ENCODE measurements at regions not wholly inside any gene's neighbourhood (a gene's known extent, or its start where the extent isn't known, plus 50 kb on each side); places are given as distances from the start of the nearest gene placed in this dataset.
A peak's percentile ranks its signal among the peaks of the same experiment; 100 is the strongest.

DNA sequence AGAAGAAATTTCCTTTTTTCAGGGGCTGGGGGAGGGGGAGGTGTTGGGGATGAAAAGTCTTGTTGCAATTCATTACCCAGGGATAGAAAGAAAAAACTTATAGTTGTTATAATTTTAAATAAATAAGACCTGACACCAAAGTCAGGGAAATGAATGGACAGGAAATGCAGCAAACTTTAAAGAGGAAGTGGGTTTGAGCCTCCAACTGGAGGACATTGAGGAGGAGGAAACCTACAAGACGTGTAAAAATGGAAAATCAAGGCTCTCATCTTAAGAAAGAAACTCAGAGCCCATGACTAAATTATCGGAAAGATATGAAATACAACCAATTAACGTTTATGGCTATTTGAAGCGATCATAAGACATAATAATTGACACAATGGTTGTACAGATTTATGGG is 54.4 kb downstream of the NIBAN1 start:
- DNase-seq: no peak

DNA sequence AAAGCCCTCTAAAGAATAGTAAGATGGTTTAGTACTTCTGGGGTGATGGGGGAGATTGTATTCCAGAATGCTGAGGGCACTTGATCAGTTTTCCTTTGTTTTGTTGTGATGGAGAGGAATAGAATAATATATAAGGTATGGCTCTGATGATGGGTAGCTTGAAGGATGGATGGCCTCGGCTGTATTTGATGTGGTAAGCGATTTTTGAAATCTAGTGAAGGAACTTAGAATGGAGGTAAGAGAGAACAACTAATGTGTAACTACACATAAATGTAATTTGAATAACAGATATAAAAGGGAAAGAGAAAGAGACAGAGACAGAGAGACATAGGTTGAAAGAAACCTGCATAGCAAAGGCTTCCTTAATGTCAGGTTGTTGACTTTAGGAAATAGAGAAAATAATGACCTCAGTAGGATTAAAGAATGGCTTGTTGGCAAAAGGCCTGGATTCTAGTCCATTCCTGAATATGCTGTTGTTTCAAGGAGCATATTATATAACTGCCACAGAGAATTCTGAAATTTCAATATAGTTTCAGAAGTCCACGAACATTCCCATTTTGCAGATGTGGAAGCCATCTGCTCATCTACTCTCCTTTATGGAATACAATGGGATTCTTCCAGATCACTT is 58.7 kb downstream of the NIBAN1 start:
- DNase-seq: no peak

DNA sequence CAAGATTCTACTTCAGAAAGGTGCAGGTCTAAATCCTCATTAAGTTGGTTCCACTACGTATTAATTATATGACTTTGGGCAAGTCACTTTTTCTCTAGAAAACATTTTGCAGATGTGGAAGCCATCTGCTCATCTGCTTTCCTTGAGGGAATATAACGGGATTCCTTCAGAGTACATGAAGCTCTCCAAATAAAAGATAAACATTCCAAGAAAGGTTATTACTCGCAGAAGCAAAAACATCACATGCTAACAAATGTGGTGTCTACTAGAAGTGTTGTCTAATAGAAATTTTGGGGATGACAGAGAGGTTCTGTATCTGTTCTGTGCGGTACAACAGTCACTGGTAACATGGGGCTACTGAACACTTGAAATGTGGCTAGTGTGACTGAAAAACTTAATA is 60.2 kb downstream of the NIBAN1 start:
- no peak for DNase-seq

DNA sequence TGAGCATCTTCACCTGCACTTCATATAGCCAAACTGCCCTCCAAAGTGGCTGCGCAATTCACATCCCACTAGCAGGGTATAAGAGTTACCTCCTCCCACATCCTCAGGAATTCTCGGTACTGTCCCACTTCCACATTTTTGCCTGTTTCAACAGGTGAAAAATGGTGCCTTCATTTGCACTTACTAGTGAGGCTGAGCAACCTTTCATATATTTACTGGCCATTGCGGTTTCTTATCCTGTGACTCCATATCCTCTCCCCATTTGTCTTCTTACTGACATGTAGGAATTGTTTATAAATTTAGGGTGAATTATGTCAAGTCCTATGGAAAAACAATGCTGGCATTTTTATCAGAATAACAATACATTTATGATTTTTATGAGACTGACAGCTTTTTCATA is 61.9 kb downstream of the NIBAN1 start:
- DNase-seq: no peak

DNA sequence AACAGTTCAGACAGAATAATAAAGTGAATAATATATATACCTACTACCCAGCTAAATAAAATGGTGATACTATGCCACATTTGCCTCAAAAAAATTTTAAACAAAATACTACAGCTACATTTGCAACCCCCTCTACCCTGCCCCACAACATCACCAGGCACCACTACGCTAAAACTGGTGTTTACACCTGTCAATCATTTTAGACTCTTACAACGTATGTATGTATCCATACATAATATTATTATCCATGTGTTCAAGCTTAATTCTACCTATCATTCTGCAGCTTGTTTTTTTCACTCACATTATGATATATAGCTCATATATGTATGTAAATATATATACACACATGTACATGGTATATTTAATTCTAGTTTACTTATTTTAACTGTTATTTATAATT is 62.5 kb downstream of the NIBAN1 start:
- DNase-seq: no peak

DNA sequence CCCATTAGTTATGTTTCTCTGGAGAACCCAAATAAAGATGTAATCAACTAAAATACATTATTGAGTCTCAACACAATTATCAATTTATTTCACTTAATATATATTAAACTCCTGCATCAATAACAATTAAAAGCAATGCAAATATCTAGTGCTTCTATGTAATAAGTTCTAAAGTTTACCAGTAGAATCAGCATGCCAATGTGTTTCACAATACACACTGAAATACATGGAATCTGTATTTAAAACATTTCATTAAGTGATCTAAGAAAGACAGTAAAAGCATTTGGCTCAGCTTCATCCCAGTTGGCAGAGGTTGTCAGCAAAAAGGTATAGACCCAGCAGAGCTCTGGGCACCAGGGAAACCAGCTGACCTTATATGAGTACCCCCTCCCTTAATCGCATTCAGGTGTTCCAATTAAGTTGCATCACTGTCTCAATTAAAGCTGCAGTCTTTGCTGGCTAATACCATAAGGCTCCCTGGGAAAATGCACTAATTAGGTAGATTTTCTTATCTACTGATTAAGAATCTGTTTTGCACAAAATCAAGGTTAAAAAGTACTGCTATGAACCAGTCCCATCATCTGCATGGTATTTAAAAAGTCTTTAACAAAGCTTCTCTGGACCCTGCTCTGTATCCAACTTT is 63.1 kb downstream of the NIBAN1 start:
- no peak for DNase-seq

DNA sequence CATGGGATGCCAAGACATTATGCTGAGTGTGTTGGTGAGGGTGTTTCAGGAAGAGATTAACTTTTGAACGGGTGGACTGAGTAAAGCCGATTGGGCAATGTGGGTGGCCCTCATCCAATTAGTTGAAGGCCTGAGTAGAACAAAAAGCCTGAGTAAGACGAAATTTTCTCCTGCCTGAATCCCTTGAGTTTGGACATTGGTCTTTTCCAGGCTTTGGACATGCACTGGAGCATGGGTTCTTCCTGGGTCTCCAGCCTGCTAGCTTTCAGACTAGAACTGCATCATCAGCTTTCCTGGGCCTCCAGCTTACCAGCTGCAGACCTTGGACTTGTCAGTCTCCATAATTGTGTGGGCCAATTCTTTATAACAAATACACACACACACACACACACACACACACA is 63.6 kb downstream of the NIBAN1 start:
- no peak for DNase-seq

DNA sequence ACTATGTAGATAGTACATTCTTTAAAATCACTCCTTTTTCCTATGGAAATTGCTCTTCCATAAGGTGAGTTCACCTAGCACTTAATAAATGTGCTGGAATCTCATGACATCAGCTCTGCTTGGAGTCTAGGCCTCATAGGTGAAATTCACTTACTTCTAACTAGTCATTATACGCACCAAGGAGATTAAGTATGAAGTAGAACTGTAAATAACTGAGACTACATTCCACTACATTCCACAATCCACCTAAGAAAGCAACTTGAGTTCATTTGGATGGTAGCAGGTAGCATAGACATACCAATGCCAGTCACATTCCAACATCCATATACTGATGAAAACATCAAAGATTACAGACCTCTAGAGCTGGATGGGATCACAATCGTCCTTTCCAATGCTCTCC is 64.3 kb downstream of the NIBAN1 start:
- DNase-seq: no peak

DNA sequence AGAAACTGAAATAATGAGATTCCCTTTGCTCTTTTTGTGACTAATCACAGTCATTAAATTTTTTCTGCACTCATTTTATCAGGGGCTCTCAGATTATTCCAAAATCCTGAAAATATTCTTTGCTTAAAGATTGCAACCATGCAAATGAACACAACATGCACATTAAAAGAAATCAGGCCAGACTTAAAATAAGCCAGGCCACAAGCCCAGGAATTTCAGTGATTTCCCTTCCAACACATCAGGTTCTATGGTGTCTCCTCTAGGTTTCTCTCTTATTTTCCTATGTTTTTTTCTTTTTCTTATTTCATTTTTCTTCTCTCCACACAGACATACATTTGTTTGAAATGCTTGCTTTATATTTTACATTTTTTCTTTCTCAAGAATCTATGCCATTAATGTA is 65.3 kb downstream of the NIBAN1 start:
- DNase-seq: no peak

DNA sequence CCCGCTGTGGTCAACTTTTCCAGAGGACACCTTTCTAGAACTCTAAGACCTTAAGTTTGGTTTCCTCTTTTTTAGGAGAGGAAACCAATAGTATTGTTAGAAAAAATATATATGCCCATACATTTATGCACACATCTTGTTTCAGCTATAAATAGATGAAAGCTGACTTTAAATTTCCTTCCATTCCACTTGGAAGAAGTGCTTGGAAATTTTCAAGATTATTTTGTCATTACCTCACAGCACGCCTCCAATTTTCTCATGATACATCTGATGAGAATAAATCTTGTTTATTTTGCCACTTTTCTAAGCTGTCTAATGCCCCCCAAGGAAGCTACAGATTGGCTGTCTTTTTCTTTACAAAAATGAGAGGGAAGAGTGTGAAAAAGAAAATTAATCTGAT is 65.8 kb downstream of the NIBAN1 start:
- no peak for DNase-seq

DNA sequence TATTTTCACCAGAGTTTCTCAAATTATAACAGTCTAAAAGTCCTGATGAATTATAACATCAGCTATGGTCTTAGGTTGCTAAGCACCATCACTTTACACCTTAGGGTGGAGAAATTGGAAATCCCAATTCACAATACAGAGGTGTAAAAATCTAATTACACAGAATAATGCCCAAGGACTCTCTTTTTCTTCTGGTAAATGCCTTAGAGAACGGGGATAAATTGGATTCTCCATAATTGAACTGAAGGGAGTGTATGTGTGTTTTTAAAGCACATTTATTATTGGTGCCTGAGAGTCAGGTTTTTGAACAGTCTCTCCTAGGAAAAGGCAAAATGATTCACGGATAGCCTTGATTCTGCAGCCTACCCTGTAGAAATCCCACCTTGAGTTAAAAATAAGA is 66.8 kb downstream of the NIBAN1 start:
- DNase-seq: no peak

DNA sequence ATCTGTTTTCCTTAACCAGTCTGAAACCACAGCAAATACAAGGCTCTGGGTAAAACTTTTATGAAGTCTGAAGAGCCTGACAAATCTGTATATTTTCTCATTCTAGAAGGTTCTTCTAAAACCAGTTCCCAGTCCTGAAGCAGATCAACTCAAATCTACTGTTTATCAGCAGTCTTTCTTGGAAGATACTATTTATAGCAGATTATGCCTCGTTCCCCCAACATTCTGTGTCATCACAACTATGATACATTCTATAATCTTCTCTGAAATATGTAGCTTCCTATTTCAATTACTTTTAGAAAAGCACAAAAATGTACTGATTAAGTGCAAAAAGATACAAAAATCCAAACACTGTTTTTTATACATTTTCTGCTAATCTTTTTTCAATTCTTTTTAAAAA is 67.5 kb downstream of the NIBAN1 start:
- no peak for DNase-seq

DNA sequence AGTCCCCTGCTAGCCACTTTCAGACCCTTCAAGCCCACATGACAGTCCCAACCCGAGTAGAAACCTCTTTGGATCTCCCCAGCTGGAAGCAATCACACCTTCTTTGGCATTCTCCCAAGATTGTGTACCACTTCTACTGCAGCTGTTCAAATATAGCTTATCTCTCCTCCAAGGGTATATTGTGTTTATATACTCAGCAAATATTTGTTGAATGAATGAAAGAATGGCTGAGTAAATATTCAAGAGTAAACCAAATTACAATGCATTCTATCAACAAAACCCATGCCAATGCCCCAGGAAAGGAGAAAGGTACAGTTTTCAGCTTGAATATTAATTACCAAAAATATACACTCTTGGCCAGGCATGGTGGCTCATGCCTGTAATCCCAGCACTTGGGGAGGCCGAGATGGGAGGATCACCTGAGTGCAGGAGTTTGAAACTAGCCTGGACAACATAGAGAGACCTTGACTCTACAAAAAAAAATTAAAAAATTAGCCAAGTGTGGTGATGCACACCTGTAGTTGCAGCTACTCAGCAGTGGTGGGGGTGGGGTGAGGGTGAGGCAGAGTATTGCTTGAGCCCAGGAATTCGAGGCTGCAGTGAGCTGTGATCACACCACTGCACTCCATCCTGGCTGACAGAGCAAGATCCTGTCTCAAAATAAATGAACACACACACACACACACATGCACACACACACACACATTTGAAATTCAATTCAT is 68.5 kb downstream of the NIBAN1 start:
- DNase-seq: peak in 1 of 2 experiments; percentile 23

DNA sequence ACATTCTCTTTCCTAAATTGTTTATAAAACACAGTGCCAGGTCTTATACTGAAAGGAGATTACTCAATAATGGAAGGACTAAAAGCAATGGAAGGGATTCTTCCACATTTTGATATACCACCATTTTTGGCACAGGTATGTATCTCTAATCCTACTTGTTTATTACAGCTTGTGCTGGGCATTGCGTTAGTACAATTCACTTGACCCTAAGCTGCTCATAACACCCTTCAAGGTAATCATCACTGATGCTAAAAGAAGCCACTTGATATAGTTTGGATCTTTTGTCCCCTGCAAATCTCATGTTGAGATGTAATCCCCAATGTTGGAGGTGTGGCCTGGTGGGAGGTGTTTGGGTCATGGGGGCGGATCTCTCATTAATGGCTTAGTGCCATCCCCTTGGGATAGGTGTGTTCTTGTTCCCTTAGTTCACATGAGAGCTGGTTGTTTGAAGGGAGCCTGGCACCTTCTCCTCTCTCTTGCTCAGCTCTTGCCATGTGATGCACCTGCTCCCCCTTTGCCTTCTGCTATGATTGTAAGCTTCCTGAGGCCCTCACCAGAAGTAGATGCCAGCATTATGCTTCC is 71.1 kb downstream of the NIBAN1 start:
- DNase-seq: no peak

DNA sequence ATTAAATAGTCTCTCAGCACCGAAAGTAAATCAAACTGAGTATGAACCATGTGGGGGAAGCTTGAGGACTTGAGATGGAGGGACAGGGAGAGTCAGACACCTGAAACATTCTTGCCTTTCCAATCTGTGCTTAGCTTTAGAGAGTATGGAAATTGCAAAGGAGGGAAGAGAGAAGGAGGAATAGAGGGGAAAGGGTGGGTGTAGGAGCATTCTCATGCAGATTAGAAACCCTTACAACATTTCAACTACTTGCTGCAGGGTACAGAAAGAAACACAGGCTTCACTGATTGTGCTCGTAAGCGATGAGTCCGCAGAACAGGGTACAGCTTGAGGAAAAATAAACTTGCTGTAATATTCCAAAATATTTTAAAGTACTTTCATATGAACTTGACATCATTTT is 73.8 kb downstream of the NIBAN1 start:
- no peak for DNase-seq

DNA sequence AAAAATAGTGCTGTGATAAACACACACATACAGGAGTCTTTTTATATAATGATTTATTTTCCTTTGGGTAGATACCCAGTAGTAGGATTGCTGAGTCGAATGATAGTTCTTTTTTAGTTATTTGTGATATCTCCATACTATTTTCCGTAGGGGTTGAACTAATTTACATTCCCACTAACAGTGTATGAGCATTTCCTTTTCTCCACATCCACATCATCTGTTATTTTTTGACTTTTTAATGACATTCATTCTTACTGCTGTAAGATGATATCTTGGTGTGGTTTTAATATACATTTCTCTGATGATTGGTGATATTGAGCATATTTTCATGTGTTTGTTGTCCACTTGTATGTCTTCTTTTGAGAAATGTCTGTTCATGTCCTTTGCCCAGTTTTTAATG is 78.3 kb downstream of the NIBAN1 start:
- no peak for DNase-seq

DNA sequence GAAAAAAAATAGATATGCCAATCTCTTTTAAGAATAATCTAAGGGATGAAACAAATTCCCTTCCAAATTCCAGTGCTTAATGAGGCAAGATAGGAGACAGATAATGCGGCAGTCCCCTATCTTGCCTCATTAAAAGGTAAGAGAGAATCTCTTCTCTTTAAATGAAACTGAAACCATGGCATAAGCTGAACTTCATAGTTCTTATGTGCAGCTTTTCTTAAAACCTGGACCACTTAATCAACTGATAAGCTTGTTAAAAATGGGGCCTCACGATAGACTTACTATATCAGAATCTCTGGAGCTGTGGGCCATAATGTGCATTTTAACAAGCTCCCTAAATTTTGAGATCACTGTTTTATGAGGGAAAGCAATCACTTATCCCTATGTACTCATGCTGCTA is 79.2 kb downstream of the NIBAN1 start:
- no peak for DNase-seq

DNA sequence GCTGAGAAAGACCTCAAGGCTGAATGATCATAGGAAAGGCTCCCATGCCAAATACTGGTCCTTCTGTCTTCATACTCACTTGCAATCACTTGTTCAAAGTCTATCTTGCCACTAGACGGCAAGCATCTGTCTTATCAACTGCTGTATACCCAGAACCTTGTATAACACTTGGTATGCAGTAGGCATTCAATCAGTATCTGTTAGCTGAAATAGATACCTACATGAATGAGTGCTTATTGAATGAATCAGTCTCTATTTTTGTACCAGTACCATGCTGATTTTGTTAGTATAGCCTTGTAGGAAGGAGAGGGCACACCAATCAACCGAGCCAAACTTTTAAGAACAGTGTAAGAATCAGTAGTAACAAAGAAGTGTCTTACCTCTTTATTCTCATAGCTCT is 80.6 kb downstream of the NIBAN1 start:
- DNase-seq: no peak

DNA sequence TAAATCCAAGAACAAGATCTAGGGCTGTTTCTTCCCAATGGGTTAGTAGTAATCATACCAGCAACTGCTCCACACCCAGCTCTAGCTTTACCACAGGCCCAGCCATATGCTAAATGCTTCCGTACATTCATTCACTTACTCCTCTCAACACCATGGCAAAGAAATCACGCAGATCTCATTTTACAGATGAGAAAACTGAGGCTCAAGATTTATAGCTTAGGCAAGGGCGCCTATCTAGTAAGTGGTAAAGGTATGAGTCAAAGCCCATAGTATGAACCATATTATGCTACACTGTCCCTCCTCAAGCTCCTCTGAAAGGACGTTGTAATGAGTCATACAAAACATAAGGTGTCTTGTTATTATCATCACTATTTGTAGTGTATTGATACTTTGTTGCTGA is 82.2 kb downstream of the NIBAN1 start:
- no peak for DNase-seq

DNA sequence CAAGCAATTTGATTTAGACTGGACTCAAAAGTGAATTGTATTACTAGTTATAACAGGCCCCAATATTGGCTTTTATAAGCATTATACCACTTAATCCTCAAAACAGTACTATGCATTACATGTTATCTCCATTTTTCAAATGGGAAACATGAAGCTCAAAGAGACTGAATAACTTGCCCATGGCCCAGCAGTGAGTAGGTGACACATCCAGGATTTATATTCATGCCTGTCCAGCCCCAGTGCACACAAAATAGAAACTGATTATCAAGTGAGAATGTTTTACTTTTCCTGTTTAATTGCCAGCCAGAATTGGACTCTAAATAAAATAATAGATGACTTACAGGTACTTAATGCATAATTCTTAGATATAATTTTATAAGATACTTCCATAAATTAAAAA is 82.9 kb downstream of the NIBAN1 start:
- no peak for DNase-seq

DNA sequence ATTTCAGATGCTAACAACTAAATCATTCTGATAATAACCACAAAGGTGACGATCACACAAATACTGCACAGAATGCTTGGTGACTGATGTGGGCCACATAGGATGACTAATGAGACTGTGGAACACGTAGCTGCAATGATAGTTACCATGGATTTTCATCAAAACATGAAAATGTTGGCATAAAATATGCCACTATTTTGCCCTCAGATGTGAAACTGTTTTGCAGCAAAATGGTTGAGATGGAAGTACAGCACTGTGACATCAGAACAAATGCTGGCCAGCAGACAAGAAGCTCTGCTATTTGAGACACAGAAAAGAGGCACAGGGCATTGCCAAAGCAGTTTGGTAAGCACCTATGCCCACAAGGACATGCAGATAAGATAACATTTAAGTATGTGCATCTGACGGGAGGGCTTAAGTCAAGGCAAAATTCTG is 83.8 kb downstream of the NIBAN1 start:
- no peak for DNase-seq

DNA sequence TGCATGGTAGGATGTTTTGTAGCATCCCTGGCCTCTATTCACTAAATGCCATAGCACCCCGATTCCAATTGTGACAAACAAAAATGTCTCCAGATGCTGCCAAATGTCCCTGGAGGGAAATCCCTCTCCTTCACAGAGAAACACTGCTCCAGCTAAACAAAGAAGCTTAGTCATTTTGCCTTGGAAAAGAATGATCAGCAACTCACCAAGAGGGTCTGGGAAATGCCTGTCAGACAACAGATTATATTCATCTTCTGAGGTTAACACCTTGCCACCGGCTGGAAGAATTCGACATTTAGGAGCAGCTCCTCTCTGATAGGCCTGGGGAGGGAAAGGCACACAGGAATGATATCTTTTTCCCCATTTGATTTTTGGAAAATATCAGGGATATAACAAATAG is 84.4 kb downstream of the NIBAN1 start:
- no peak for DNase-seq

DNA sequence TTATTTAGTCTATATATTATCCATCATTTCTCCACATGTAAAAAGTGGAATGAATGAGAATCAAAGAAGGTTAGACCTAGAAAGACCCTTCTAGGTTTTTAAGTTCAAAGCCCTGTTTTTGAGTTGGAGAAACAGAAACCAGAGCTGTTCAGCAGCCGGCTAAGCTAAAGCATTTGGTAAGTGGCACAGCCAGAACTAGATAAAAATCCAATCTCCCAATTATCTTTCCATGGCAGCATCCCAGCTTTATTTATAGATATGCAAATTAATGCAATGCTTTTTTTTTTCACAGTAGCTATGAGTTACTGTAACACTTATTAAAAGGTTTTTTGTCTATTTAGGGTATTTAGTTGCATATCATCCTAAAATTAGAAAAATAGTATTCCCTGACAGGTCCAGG is 85.1 kb downstream of the NIBAN1 start:
- DNase-seq: no peak

DNA sequence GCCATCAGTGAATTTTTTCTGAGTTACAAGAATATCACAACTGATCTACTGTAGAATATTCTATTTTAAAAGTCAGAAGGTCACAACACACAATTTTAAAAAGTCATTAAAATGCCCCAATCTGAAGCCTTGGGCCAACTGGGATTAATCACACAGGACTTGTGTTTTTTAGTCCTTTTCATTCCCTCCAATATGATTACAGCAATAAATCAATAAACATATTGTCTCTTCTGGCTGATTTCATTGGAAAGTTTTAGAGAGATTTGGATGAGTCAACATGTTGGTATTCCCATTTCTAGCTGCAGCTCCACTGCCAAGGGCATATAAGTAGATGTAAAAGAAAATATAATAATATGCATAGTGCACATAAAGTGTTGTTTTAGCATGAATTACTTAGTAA is 85.8 kb downstream of the NIBAN1 start:
- no peak for DNase-seq

All from NCI-H524 (cell line).